GM19397 (cell line): ENCODE measurements at regions not wholly inside any gene's neighbourhood (a gene's known extent, or its start where the extent isn't known, plus 50 kb on each side); places are given as distances from the start of the nearest gene placed in this dataset.
A peak's percentile ranks its signal among the peaks of the same experiment; 100 is the strongest.
"Not testable (repeated sequence)": the region's sequence is repeated elsewhere in the genome, so short reads cannot be mapped to it uniquely, and the experiment has no call there.

Source experiments
- ATAC-seq: cut with Tn5 transposase; IDR thresholded peaks from one replicate; pipeline ENCODE4 v1.9.1; 2021; ENCODE audit warnings: mild to moderate bottlenecking, moderate library complexity; ENCODE audit not compliant: unreplicated experiment

DNA sequence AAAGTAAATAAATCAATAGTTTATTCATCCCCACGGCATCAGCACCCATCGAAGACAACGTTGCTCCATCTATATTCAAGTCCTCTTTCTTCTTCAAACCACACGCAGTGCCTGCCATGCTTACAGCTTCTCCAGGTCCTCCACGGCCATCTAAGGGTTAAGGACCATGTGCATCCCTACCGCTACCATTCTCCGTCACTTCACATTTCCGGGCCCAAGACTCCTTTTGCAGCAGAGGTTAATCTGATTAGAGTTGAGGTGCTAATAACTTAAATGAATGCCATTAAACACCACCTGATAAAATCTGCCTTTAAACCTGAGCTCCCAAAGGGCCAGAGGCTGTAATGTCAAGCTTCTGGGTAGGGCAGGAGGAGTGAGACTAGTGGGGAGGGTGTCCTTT, 79.7 kb upstream of the CCND2 start:
- ATAC-seq = no peak

DNA sequence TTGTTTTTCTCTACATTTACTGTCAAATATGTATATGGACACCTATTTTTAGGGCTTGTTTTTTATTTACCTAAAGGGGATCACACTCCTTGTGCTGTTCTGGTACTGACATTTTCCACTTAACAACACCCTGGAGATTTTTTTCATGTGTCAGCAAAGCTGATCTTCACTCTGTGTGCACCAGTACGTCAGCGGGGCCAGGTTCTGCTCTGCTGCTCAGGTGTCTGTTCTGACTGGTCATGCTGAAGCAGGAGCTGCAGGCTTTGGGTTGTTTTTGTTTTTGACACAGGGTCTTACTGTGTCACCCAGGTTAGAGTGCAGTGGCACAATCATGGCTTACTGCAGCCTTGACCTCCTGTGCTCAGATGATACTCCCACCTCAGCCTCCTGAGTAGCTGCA, 81.9 kb upstream of the CCND2 start:
- no peak for ATAC-seq

GRCh38 chr12:4191149-4191548, 82.4 kb upstream of the CCND2 start:
- no peak for ATAC-seq

GRCh38 chr12:4190366-4191063, 83.0 kb upstream of the CCND2 start:
- no peak for ATAC-seq

DNA sequence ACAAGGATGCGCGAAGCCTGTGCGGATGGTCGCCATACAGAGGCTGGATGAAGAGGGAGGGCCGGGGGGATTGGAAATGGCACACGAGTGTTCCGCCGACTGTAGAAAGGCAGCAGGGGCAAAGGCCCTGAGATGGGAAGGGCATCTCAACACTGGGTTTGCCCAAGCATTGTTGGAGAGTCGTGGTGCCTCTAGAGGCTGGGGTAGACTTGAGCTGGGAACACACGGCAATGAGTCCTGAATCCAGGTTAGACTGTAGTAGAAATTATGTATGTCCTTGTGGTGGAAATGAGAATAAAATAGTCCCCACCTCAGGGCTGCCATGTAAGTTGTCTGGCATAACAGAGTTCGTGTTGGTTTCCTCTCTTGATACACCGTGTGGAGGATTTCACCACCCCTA, 83.8 kb upstream of the CCND2 start:
- no peak for ATAC-seq

GRCh38 chr12:4187916-4188315, 85.6 kb upstream of the CCND2 start:
- ATAC-seq = no peak

DNA sequence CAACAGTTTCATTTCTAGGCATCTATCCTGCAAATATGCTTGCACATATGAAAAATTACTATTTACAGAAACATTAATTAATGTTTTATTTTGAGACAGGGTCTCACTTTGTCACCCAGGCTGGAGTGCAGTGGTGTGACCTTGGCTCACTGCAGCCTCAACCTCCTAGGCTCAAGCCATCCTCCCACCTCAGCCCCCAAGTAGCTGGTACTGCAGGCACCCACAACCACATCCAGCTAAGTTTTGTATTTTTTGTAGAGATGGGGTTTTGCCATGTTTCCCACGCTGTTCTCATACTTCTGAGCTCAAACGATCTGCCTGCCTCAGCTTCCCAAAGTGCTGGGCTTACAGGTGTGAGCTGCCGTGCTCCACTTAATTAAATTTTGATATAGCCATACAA, 86.2 kb upstream of the CCND2 start:
- ATAC-seq = not testable (repeated sequence)

- no peak for ATAC-seq
Measured at GRCh38 chr12:4178424-4179170, 95.0 kb upstream of the CCND2 start.

DNA sequence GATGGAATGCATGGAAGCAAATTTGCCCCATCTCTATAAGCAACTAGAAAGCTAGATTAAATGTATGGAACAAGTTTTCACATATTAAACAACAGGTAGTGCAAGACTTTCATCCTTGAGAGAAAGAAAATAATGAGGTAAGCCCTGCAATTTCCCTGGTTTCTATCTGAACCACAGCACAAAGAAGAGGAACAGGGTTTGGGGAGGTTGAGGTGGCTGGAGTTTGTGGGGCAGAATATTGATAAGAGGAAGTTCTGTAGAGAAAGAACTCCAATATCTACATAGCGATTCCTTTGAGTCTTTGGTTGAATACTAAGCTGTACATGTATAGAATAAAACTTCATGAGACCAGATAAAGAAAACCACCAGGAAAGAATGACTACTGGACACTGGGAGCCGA, 96.3 kb upstream of the CCND2 start:
- ATAC-seq = no peak

DNA sequence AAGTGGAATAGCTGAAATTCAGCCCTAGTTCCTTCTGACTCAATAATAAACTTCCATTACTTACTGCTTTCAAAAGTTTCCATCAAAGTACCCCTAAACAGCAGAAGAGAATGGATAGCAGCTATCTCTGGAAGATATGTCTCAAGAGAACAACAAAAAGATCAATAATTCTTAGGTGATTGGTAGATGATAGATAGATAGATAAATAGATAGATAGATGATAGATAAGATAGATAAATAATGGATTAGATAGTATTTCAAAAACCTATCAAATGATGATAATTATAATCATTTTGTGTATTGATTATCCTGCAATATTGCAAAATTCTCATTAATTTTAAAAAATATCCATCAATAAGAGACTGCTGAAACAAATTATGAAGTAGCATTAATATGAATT, 97.4 kb upstream of the CCND2 start:
- no peak for ATAC-seq

DNA sequence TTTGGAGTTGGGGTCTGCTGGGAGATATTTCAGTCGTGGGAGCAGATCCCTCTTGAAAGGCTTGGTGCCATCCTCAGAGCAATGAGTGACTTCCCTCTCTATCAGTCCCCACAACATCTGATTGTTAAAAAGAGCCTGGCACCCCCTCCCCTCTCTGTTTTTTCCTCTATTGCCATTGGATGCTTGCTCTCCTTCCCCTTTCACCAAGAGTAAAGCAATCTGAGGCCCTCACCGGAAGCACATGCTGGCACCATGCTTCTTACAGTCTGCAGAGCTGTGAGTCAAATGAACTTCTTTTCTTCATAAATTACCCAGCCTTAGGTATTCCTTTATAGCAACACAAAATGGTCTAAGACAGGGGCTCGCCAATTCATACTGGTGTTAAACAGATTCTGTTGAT, 99.1 kb upstream of the CCND2 start:
- ATAC-seq = no peak

GRCh38 chr12:4172999-4173398, 100.6 kb upstream of the CCND2 start:
- no peak for ATAC-seq

DNA sequence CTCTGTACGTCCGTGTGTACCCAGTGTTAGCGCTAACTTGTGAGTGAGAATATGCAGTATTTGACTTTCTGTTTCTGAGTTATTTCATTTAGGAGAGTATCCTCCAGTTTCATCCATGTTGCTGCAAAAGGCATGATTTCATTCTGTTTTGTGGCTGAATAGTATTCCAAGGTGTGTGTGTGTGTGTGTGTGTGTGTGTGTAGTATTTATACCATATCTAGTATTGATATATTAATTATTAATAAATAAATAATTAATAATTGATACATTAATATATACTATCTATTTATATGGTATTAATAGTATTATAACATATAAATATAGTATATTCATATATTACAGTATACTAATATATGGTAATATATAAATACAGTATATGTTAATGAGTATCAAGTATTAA, 101.8 kb upstream of the CCND2 start:
- ATAC-seq = no peak

DNA sequence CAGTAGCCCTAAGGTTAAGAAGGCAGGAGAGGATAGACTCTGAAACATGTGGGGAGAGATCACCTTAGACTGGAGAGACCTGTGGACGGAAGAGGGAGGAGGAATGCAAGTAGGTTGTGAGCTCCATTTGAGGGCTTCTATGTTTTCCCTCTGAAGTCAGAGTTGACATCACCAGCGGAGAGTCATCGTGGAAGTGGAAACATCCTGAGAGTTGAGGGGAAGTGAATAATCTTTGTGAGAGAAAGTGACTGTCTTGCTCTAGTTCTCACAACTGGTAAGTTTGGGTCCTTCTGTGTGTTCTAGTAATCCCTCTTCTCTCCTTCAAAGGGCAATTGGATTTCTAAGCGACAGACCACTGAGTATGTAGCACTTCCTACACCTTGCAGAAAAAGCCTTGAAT, 103.6 kb upstream of the CCND2 start:
- no peak for ATAC-seq

DNA sequence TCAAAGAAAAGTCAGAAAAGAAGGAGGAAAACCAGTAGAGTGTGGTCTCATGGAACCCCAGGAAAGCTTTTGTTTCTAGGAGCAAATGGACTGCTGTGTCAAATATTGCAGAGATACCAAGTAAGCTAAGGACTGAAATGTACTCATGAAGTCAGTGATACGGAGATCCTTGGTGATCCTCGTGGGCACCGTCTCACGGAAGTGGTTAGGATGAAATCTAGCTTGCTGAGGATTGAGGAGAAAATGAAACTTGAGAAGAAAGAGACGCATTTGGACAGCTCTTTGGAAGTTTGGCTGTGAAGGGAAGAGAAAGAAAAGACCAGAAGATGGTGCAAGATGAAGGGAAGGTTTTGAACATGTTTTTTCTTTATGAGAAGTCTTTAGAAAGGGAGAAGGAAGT, 104.0 kb upstream of the CCND2 start:
- ATAC-seq = no peak

DNA sequence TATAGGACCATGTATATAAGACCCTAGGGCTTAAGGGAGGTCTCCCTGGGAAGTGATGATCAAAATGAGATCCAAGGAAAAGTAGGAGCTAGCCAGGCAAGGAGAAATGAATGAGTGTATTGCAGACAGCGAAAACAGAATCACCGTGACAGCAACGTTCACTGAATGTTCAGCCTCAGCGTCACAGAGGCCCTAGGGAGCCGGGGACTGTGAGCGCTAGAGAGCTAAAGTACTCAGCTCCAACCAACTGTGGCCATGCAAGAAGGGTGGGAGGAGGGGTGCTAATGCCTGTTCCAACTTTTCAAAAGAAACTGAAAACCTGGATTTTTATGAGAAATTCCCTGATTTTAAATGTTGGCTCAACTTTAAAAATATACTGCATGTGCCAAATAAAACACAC, 105.5 kb upstream of the CCND2 start:
- ATAC-seq = no peak

- ATAC-seq = peak; percentile 76
Measured at GRCh38 chr12:4164559-4165558, 108.7 kb upstream of the CCND2 start.

DNA sequence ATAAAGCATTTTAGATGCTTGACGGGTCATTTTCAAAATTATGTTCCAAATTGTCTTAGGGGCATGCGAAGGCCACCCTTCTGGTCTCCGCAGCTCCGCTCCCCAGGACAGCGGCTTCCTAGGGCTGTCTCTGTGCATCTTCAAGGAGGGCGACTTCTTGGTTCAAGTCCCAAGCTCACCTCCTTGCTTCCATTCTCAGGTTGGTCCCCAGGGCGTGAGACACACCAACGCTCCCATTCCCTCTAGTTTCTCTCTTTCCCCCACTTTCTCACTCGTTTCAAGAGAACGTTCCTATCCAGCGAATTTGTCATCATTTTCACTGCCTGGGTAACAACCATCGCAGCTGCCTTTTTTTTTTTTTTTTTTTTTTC, 109.4 kb upstream of the CCND2 start:
- ATAC-seq = no peak

DNA sequence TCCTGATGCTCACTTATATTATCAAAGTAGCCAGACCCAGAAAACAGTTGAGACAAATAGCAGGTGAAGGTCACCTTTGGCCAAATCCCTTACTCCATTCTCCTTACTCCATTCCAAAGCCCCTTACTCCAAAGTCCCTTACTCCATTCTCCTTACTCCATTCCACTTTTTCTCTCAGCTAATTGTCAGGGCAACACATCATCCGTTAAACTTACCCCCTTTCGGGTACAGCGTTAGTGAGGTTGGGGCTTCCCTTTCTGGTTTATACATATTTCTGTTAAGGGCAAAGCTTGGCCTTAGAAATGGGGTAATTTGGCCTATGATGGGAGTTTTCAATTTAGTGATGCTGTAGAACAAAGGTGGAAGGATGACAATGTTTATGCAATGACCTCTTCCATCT, 111.8 kb upstream of the CCND2 start:
- no peak for ATAC-seq

- ATAC-seq = no peak
Measured at GRCh38 chr12:4160314-4161040, 113.1 kb upstream of the CCND2 start.

- no peak for ATAC-seq
Measured at GRCh38 chr12:4159851-4160250, 113.7 kb upstream of the CCND2 start.
